Activated effector memory CD4-positive, alpha-beta T cell treated with Interleukin-2 at 50 U/mL for 16 hours (primary cell): ENCODE measurements at regions not wholly inside any gene's neighbourhood (a gene's known extent, or its start where the extent isn't known, plus 50 kb on each side); places are given as distances from the start of the nearest gene placed in this dataset.

Experiments
- DNase-seq: peaks from one replicate; pipeline ENCODE4 v3.0.0-alpha.2; 2020

DNA sequence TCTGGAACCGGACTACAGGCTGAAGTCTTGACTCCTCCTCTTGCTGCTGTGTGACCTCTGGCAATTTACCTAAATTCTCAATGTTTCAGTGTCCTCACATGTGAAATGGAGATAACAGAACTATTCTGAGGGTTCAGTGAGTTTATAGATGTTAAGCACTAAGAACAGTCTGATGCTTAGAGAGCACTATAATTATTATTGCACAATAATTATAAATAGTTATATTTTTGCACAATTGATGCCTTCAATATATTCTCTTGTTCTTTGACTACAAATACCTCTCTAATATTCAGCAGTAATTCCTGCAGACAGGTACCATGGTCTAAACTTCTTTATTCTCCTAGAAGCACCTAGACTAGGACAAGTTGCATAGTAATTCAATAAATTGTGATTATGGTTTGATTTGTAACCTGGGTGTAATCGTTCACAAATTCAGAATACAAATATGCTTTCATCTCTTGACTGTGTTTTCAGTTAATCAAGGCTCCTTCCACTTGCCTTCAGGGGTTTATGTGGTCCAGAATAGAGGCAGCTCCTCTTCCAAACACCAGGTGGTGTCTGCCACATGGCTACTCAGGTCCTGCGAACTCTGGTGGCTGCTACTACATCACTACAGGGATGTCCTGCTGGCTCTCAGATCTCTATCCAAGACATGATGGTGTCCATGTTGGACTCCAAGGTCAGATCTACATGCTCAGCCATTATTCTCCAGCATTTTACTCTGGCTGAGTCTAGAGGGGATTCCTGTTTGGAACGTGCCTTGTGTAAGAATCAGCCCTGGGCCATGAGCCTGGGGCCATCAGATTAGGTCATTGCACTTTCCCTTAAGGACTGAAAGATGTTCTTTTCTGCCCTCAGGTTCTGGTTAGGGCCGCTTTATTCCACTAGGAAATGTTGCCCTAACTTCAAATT lies 103.4 kb downstream of the QRFPR start:
- no peak for DNase-seq

DNA sequence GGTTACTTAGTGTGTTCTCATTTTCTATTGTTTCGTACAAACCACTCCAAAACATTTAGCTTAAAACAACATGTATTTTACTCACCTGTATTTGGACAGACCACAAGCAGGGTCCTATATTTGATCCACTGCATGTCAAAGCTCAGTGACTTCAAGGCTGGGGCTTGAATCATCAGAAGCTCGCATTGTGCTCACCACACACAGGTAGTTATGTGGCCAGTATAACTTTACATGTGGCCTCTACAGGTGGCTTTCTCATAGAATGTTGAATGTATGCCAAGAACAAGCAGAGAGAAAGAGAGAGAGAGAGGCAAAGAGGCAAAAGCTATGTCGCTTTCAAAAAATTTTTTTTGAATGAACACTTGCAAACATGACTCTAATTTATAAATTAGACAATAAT lies 107.6 kb downstream of the QRFPR start:
- DNase-seq, result no peak

DNA sequence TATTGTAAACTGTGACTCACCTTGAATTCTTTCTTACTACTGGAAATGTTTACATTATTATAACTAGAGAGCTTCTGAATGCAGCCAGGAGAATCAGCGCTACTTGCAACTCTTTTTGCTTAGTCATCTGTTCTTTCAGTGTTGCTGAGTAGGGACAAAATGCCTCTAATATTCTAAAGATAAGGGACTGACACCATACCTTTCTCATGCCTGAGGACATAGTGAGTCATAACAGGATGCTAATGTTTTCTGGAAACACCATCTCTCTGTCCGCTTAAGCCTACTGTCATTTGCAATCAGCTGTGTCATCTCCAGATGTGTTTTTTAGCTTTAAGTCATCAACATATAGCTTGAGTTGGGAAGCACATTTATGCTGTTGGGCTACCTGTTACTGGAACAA lies 108.3 kb downstream of the QRFPR start:
- DNase-seq, result no peak

DNA sequence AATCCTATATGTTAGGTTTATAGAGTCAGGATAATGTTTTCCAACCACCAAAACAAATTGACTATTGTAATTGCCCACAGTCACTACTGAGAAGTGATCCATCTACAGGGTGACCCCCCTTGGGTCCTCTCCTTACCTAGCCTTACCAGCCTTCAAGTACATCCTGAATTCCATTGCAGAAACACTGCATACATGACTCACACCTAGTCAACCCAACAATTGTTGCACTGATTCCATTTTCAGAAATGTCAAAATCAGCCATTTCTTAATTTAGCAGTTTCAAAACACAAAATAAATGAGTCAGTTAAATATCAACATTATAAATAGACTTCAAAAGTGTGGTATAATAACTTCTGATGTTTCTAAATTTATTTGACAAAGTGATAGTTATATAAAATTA lies 106.3 kb upstream of the TNIP3 start:
- no peak for DNase-seq

DNA sequence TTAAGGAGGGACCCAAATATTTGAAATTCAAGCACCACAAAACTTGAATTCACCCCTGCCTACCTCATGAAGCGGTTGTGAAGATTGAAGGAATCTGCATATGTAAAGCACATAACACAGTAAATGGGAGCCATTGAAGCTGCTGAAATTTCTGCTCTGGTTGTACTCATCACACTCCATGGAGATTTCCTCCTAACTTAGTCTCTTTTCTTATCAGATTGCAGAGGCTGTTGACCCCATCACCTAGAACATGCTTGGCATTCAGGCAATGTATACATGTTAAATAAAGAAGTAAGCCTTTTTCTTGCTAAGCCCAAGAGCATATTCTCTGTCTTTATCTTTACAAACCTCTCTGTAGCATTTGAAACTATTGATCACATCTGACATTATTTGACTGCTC lies 104.9 kb upstream of the TNIP3 start:
- no peak for DNase-seq

DNA sequence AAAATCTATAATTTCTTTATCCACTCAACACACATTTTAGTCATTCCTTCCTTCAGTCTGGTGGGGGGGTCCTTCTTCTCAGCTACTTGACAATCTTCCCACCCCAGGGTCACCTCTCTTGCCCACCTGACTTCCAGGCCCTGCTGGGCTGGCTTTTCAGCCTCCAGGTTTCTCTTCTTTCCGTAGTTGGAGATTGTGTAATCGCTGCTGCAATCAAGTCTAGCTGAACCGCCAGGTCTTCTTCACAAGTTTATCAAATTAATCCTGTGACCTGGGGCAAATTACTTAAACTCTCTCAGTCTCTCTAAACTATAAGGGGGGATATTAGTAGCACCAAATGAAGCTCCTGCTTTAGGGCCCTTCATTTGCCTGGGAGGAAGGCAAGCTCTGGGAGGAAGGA lies 102.9 kb upstream of the TNIP3 start:
- no peak for DNase-seq

DNA sequence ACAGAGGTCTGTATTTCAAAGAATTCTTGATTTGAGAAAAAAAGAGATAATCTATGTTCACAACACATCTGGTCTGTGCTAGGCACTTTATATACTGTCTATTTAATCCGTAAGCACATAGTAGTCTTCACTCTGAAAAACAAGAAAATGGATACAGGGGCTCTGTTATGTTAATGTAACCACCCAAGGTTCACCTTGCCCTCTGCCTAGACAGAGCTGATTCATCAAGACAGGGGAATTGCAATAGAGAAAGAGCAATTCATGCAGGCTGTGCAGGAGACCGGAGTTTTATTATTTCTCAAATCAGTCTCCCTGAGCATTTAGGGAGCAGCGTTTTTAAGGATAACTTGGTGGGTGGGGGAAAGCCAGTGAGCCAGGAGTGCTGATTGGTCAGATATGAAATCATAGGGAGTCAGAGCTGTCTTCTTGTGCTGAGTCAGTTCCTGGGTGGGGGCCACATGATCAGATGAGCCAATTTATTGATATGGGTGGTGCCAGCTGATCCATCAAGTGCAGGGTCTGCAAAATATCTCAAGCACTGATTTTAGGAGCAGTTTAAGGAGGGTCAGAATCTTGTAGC lies 92.9 kb upstream of the TNIP3 start:
- DNase-seq, result no peak

DNA sequence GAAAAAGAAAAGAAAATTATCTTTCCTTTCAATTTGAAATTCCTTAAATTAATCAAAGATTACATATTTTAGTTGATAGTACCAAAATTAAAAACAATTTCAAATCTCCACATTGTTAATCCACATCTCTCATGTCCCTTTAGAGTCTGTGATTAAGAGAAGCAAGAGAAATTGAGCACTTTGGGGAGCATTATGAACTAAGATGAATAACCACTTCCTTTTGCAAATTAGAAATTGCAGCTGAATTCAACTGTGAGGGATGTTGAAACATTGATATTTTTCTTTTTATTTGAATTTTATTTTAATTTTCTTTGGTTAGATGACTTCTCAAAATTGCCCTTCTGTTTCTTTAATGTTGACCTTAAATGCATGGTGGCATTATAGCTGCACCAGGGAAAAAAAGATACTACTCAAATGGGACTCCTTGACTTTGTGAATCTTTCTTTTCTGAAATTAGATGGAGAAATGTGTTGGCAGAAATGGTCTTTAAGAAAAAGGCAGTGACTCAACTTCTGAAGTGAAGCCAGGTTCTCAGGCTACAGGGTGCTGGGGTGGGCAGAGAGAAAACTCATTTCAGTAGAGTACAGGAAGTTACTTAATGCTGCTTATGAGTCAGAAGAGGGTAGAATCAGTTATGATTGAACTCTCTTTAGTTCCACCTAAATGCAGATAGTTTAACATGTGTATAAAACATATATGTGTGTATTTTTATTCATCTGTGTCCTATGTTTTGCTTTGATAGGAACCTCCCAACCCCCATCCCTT lies 92.0 kb upstream of the TNIP3 start:
- DNase-seq, result peak; percentile 24

DNA sequence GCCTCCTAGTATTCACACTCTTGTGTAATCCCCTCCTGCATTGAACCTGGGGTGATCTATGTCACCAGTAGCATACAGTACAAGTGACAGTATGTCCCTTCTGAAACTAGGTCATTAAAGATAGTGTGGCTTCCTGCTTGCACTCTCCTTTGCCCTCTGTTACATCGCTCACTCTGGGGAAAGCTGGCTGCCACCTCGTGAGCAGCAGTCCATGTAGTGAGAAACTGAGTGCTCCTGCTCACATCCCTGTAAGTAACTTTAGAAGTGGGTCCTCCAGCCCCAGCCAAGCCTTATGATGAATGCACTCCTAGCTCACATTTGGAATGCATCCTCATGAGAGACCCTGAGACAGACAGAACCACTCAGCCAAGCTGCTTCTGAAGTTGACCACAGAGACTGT lies 89.8 kb upstream of the TNIP3 start:
- peak; percentile 3 for DNase-seq

DNA sequence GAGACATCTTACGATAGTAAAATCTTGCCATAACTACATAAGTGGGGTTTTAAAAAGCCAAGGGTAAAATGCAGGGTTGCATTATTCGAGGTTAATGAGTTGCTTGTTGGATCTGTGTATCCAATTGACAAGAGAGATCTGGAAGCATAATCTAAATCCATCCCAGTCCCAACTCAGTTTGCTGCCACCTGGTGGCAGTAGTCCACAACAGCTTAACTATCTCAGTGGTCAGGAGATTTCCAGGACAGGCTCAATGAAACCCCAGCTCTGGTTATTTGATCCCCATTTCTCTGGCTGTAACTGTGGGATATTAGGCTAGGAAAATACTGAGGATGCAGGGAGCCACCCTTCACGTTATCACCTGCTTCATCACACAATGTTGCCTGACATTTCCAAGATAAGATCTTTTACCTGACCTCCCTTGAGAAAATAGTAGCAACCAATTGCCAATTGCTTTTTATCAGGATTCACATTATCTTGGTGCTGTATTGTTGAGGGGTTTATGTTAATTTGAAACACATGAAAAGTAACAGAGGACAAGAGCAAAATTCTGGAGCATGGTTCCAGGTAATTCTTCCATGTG lies 88.2 kb upstream of the TNIP3 start:
- peak; percentile 28 for DNase-seq

DNA sequence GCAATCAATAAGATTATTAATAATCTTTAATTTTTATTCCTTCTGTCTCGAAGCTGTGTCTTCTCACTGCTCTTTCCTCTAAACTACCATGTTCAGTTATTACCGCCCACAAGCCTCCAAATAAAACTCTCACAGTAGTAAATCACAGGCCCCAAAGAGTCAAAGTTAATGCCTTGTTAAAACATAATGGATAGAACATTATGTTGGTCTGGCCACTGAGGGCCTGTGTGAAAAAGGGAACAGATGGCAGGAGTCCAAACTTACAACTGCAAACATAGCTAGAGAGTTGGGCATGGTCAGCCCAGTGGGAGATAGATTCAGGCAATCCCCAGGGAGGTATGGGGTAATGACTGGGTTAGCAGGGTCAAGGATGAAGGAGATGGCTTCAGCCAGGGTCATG lies 84.6 kb upstream of the TNIP3 start:
- no peak for DNase-seq

DNA sequence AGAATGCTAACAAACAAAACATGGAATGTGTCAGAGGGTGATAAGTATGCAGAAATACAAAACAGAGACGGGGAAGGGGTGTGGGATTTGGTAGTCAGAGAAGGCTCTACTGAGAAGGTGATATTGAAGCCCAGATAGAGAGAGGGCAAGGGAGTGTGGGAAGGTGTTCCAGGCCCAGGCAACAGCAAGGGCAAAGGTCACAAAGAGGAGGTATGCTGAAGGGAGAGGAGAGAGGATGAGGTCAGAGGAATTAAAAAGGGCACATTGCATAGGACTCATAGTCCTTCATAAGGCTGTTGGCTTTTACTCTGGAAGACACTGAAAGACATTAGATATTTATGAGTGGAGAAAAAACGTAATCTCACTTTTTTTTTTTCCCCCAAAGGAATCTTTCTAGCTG lies 82.6 kb upstream of the TNIP3 start:
- no peak for DNase-seq

DNA sequence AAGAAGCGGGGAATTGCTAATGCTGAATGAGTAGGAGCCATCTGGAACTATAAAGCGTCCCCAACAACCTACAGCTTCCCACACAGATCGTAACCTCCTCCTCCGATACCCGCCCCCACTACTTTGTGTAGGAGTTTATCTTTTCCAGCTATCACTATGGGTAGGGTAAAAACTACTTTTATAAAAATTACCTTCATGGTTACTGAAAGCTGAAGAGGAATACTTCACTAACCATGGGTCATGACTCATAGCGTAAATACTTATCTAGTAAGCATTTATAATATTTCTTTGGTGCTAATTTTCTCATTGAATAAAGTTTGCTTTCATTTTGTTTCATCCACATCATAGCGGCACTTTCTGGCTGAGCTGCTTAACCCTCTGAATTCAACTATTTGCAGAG lies 79.4 kb upstream of the TNIP3 start:
- no peak for DNase-seq

DNA sequence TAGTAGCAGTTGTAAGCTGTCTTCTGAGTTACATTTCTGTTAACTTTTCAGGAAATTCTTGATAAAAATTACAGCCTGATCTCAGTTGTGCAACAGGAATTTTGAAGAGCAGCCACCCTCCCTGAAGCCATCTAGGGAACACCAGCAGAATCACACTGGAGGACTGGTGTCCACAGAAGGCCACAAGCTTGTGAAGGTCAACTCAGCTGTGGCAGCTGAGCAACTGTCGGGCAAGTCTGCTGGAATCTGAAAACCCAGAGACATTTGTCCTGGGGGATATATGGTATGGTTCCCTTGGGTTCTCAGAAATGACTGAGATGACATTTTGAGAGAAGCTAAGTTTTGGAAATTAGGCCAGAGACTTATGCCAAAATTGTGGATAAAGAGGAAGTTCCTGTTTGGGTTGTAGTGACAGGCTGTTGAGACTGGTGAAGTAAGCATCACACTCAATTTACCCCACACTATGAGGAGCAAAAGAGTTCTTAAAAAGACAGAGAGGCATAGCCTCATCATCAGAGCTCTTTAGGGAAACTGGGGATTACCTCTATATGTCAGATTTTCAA lies 78.1 kb upstream of the TNIP3 start:
- no peak for DNase-seq

DNA sequence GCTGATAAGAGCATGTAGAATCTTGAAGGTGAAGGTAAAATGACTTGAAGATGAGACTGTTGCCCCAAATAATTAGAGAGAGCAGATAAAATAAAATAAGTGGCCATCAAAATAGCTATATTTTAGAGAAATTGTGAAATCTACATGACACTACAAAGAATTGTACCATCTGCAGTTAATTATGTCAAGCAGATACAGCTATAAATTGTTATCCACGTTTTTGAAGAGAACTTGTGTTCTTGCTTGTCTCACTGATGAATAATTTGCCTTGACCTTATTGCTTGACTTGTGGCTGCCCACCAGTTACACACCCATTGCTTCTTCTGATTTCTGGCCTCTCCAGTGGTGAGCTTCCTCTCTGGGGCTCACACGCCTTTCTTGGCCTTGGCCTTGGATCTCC lies 75.8 kb upstream of the TNIP3 start:
- no peak for DNase-seq

DNA sequence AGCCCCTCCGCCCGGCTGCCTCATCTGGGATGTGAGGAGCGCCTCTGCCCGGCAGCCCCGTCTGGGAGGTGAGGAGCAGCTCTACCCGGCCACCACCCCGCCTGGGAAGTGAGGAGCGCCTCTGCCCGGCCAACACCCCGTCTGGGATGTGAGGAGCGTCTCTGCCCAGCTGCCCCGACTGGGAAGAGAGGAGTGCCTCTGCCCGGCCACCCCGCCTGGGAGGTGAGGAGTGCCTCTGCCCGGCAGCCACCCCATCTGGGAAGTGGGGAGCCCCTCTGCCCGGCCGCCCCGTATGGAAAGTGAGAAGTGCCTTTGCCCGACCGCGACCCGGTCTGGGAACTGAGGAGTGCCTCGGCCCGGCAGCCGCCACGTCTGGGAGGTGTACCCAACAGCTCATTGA lies 74.3 kb upstream of the TNIP3 start:
- no peak for DNase-seq

DNA sequence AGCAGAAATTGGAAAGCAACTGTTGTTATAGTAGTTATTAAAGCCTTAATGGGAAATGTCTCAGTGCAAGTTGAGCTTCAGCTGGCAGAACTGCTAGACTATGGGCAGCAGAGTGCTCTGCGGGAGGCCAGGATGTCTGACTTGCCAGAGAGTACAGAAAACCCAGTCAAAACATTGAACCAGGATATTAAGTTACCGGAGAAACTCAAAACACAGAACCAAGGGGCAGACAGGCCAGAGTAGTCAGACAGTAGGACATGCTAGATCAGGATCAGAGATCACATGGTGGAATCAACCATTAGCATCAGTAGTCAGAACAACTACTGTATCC lies 72.9 kb upstream of the TNIP3 start:
- no peak for DNase-seq

DNA sequence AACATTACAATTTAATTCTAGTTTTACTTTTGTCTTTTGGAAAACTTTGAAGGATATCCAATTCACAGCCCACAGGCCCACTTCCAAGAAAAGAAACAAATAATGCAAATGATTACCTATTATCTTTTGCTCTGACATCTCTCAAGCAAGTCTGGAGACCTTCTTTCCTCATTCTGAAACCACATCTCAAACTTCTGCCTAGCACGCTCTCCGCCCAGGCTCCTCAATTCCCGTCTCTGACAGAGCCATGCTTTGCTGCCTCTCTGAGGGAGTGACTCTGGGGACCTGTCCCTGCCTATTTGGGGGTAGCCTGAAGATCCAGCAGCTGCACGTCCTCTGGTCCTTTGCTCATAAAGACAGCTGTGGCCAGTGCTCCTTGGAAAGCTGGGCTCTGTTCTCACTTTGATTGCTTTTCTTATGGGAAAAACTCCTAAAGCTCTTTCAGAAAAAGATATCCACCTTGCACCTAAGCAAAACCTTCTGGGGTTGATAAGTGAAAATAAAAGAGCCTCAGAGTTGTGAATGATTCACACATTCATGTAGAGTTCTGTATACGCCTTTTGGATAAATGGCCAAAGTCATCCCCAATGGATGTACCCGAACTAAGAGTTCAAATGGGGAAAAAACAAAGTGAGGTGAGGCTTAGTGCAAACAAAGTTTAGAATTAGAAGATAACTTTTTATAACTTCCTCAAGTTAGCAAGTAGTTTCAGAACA lies 72.4 kb upstream of the TNIP3 start:
- no peak for DNase-seq

DNA sequence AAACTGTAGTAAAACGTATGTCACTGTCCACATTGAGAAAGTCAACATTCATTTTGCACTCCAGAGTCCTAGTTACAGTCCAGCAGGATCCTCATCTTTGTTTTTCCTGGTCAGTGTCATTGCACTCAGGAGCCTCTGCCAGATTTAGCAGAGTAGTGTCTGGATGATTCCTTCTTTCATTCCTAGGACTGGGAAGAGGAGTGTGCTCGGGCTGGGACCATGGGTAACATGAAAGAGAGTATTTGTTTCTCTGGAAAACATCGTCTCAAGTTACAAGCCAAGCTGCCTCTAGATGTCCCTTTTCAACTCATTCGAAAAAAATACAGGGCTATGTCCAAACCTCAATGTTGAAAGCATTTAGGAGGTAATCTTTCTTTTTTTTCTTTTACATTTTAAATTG lies 69.9 kb upstream of the TNIP3 start:
- DNase-seq, result no peak

DNA sequence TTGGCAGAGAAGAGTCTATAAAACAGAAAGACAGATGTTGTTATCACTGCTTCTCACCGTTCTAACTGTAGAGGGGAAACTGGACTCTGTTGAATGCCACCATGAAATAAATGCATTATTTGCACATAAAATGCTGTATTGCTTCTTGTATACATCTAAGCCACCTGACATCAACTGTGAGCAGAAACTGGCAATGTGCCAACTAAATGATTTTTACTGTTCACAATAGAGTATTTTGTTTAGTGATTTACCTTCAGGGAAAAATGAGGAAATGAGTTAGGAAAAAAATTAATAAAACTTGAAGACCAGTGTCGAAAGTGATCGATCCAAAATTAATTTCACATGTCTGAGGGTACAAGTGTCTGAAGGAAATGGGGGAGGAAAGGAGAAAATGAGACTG lies 65.9 kb upstream of the TNIP3 start:
- DNase-seq, result no peak

DNA sequence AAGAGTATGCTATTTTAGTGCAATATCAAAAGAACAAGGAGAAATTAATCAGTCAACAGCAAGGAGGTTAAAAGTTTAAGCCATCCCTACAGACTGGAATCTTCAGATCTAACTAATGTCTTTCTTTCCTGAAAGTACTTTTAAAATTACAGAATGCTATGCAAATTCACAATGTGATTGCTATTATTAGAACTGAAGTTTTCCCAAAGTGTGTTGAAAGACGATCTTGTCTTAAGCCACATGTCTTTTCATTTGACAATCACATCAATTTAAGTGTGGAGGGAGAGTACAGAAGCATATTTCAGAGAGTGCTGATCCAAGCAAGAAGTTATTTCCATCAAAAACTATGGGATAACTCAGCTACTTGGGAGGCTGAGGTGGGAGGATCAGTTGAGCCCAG lies 64.7 kb upstream of the TNIP3 start:
- no peak for DNase-seq

DNA sequence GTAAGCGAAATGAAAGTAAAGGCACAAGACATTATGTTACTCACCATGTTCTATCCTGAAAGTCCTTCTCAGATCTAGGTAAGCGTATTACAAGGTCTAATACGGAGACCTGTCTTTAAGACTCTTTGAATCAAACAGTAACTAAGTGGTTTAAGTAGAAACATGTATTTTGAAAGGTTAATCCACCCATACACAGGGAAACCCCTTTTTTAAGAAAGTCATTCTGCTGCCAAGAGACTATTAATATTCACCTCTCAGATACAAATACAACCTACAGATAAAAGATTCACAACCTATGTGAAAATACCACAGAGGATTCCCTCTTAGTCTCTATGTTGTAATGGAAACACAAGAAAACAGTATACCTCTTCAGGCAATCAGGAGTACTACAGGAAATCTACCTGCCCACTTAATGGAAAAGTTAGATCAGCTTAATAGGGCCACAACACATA lies 63.2 kb upstream of the TNIP3 start:
- no peak for DNase-seq

DNA sequence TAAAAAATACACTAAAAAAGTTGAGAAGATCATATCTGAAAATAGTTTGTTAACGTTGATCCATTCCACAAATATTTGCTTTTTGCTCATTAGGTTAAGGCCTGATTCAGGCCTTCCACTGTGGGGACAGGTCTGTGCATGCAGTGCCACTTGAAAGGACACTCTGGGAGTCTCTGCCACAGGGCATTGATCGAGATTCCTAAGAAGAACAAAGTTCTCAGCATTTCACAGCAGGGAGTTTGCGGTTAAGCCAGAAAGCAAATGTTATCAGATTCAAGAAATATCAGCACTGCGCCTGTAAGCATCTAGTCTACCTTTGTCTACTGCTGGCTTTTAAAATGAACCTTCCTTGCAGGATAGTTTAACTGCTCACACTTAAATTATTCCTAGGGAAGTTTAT lies 62.2 kb upstream of the TNIP3 start:
- DNase-seq, result no peak
